OCI-LY3 (cell line): ENCODE measurements at regions not wholly inside any gene's neighbourhood (a gene's known extent, or its start where the extent isn't known, plus 50 kb on each side); places are given as distances from the start of the nearest gene placed in this dataset.

Experiments
- EZH2phosphoT487 ChIP-seq: fragments of 200-600 bp; shearing (Covaris generic); IDR thresholded peaks from 2 replicates; pipeline ENCODE4 v1.6.1; 2018; ENCODE audit warnings: antibody characterized with exemption, mixed run types, low read depth
- TF ChIP-seq, protein P1 (sequence below): fragments of 200-600, 300-600 bp; sonication (generic); IDR thresholded peaks from 2 replicates; pipeline ENCODE4 v1.5.1; 2014; ENCODE audit warnings: antibody characterized with exemption, low read length, low read depth

GRCh38 chr12:125949471-125949870 is 884.2 kb downstream of the AACS start:
- TF ChIP-seq, protein P1, sequence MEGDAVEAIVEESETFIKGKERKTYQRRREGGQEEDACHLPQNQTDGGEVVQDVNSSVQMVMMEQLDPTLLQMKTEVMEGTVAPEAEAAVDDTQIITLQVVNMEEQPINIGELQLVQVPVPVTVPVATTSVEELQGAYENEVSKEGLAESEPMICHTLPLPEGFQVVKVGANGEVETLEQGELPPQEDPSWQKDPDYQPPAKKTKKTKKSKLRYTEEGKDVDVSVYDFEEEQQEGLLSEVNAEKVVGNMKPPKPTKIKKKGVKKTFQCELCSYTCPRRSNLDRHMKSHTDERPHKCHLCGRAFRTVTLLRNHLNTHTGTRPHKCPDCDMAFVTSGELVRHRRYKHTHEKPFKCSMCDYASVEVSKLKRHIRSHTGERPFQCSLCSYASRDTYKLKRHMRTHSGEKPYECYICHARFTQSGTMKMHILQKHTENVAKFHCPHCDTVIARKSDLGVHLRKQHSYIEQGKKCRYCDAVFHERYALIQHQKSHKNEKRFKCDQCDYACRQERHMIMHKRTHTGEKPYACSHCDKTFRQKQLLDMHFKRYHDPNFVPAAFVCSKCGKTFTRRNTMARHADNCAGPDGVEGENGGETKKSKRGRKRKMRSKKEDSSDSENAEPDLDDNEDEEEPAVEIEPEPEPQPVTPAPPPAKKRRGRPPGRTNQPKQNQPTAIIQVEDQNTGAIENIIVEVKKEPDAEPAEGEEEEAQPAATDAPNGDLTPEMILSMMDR = no peak
- TF ChIP-seq EZH2phosphoT487 = no peak
